ENCODE measurements at regions not wholly inside any gene's neighbourhood (a gene's known extent, or its start where the extent isn't known, plus 50 kb on each side); places are given as distances from the start of the nearest gene placed in this dataset.

GRCh38 chr22:46054091-46055073, 77.4 kb upstream of the WNT7B start:
- no peak for TF ChIP-seq GATA2 (IDR thresholded peaks at IDR 0.05; ENCODE audit: low read depth, low read length)
- TF ChIP-seq GATA3 (IDR thresholded peaks at IDR 0.05; ENCODE audit: low read depth, low read length): no peak

Data from SH-SY5Y (cell line).